IMR-90 (cell line): ENCODE measurements at regions not wholly inside any gene's neighbourhood (a gene's known extent, or its start where the extent isn't known, plus 50 kb on each side); places are given as distances from the start of the nearest gene placed in this dataset.

Experiments used
- ATAC-seq: fragments of 200-7000 bp; cut with Tn5 transposase; 2 replicates; pipeline ENCODE4 v1.9.1; 2020; ENCODE audit warnings: low read depth, mild to moderate bottlenecking, moderate library complexity
- BruUV-seq: library from RNA; stranded (reverse); fragments of 400-500 nt; replicated peaks from 2 replicates; lab custom pipeline; 2021; lab: Mats Ljungman, UMichigan
- CTCF ChIA-PET: fragments of 300-600 bp; formaldehyde crosslinking; extraction: SDS; loops from one replicate; lab custom pipeline; 2021; ENCODE audit warnings: antibody characterized with exemption; lab: Yijun Ruan, JAX
- POLR2A ChIA-PET: fragments of 300-600 bp; sonication (Branson Sonifier 250); formaldehyde crosslinking; loops from one replicate; lab custom pipeline; 2022; ENCODE audit warnings: antibody characterized with exemption; ENCODE audit not compliant: unreplicated experiment; lab: Charles Lee
- DNase-seq: peaks from one replicate; pipeline ENCODE4 v3.0.0; 2013
- H2AFZ ChIP-seq: replicated peaks from 2 replicates; pipeline ENCODE3; 2013; ENCODE audit warnings: low read length, mild to moderate bottlenecking; ENCODE audit not compliant: poor library complexity
- H2AK5ac ChIP-seq: 2 replicates; pipeline ENCODE4 v1.6.1; 2013; ENCODE audit warnings: low read depth, low read length, inconsistent platforms
- H2AK9ac ChIP-seq: replicated peaks from 2 replicates; pipeline ENCODE3; 2013; ENCODE audit warnings: mild to moderate bottlenecking, low read depth, low read length, moderate library complexity; ENCODE audit not compliant: poor library complexity
- H2BK120ac ChIP-seq: 2 replicates; pipeline ENCODE4 v1.6.1; 2013; ENCODE audit warnings: low read depth, low read length, inconsistent platforms
- H2BK15ac ChIP-seq: 3 replicates; pipeline ENCODE4 v1.6.1; 2013; ENCODE audit warnings: low read depth, low read length, inconsistent platforms
- H2BK20ac ChIP-seq: 2 replicates; pipeline ENCODE4 v1.6.1; 2013; ENCODE audit warnings: low read depth, mild to moderate bottlenecking, inconsistent platforms, low read length, moderate library complexity
- H2BK5ac ChIP-seq: 2 replicates; pipeline ENCODE4 v1.6.1; 2013; ENCODE audit warnings: mild to moderate bottlenecking, low read depth, low read length, inconsistent platforms; ENCODE audit not compliant: poor library complexity, severe bottlenecking
- H3K14ac ChIP-seq: replicated peaks from 2 replicates; pipeline ENCODE4 v1.6.1; 2013; ENCODE audit warnings: low read depth, low read length, inconsistent platforms
- H3K18ac ChIP-seq: 2 replicates; pipeline ENCODE4 v1.6.1; 2013; ENCODE audit warnings: low read depth, low read length, control low read depth
- H3K23ac ChIP-seq: 2 replicates; pipeline ENCODE4 v1.6.1; 2013; ENCODE audit warnings: low read depth, low read length, inconsistent platforms
- H3K27ac ChIP-seq: 2 replicates; pipeline ENCODE4 v1.5.1; 2013; ENCODE audit warnings: mild to moderate bottlenecking, control low read depth, low read length; ENCODE audit not compliant: insufficient read depth
- H3K27me3 ChIP-seq: 2 replicates; pipeline ENCODE4 v1.6.1; 2013; ENCODE audit warnings: low read length; ENCODE audit not compliant: control insufficient read depth, insufficient read depth
- H3K36me3 ChIP-seq: 2 replicates; pipeline ENCODE4 v1.6.1; 2013; ENCODE audit warnings: low read length, mixed read lengths; ENCODE audit not compliant: control insufficient read depth, insufficient read depth
- H3K4ac ChIP-seq: 2 replicates; pipeline ENCODE4 v1.6.1; 2013; ENCODE audit warnings: low read depth, low read length, inconsistent platforms
- H3K4me1 ChIP-seq: 2 replicates; pipeline ENCODE4 v1.6.1; 2013; ENCODE audit warnings: low read length, mixed read lengths; ENCODE audit not compliant: control insufficient read depth, insufficient read depth
- H3K4me2 ChIP-seq: 2 replicates; pipeline ENCODE4 v1.6.1; 2013; ENCODE audit warnings: low read depth, mild to moderate bottlenecking, control low read depth, low read length, moderate library complexity
- H3K4me3 ChIP-seq: 2 replicates; pipeline ENCODE4 v1.5.1; 2013; ENCODE audit warnings: low read depth, mild to moderate bottlenecking, control low read depth, low read length, moderate library complexity; ENCODE audit not compliant: insufficient read depth
- H3K56ac ChIP-seq: 2 replicates; pipeline ENCODE4 v1.6.1; 2013; ENCODE audit warnings: low read length, inconsistent platforms; ENCODE audit not compliant: insufficient read depth; ENCODE audit errors: extremely low read depth
- H3K79me1 ChIP-seq, 2 experiments: 2 replicates each; pipeline ENCODE4 v1.6.1; 2013; ENCODE audit warnings: low read length in 2 of 2, inconsistent platforms in 1 of 2, low read depth in 1 of 2
- H3K9ac ChIP-seq: 2 replicates; pipeline ENCODE4 v1.6.1; 2013; ENCODE audit warnings: low read depth, low read length, control low read depth
- H3K9me1 ChIP-seq: 2 replicates; pipeline ENCODE4 v1.6.1; 2013; ENCODE audit warnings: low read length, inconsistent platforms; ENCODE audit not compliant: insufficient read depth
- H3K9me3 ChIP-seq: 2 replicates; pipeline ENCODE4 v1.6.1; 2013; ENCODE audit warnings: low read length; ENCODE audit not compliant: control insufficient read depth, insufficient read depth
- H4K20me1 ChIP-seq: 2 replicates; pipeline ENCODE4 v1.6.1; 2013; ENCODE audit warnings: low read length, inconsistent platforms; ENCODE audit not compliant: insufficient read depth
- H4K5ac ChIP-seq: 2 replicates; pipeline ENCODE4 v1.6.1; 2013; ENCODE audit warnings: mild to moderate bottlenecking, low read depth, low read length, control low read depth
- H4K8ac ChIP-seq, 2 experiments: 2 replicates each; pipeline ENCODE4 v1.6.1; 2013; ENCODE audit warnings: low read depth in 2 of 2, low read length in 2 of 2, control low read depth in 1 of 2, inconsistent platforms in 1 of 2
- H4K91ac ChIP-seq: 2 replicates; pipeline ENCODE4 v1.6.1; 2013; ENCODE audit warnings: low read depth, low read length, inconsistent platforms; ENCODE audit not compliant: insufficient read depth
- CEBPB ChIP-seq: IDR thresholded peaks from 2 replicates; pipeline ENCODE4 v1.6.1; 2012; ENCODE audit warnings: low read depth, low read length, improper control_type of control experiment
- CHD1 ChIP-seq: IDR thresholded peaks from 2 replicates; pipeline ENCODE4 v1.6.1; 2012; ENCODE audit warnings: low read depth, low read length, improper control_type of control experiment
- MAFK ChIP-seq: IDR thresholded peaks from 2 replicates; pipeline ENCODE4 v1.6.1; 2012; ENCODE audit warnings: low read depth, low read length, improper control_type of control experiment
- MAZ ChIP-seq: IDR thresholded peaks from 2 replicates; pipeline ENCODE4 v1.6.1; 2012; ENCODE audit warnings: low read depth, mild to moderate bottlenecking, low read length, improper control_type of control experiment, moderate library complexity, borderline replicate concordance
- MXI1 ChIP-seq: IDR thresholded peaks from 2 replicates; pipeline ENCODE4 v1.6.1; 2012; ENCODE audit warnings: low read depth, mild to moderate bottlenecking, low read length, moderate library complexity, borderline replicate concordance
- POLR2A ChIP-seq: IDR thresholded peaks from 2 replicates; pipeline ENCODE4 v1.6.1; 2012; ENCODE audit warnings: mild to moderate bottlenecking, low read depth, low read length
- RAD21 ChIP-seq: IDR thresholded peaks from 2 replicates; pipeline ENCODE4 v1.6.1; 2012; ENCODE audit warnings: low read length, improper control_type of control experiment
- RCOR1 ChIP-seq: IDR thresholded peaks from 2 replicates; pipeline ENCODE4 v1.6.1; 2012; ENCODE audit warnings: mild to moderate bottlenecking, low read length, improper control_type of control experiment; ENCODE audit not compliant: insufficient replicate concordance
- RFX5 ChIP-seq: IDR thresholded peaks from 2 replicates; pipeline ENCODE4 v1.8.0; 2012; ENCODE audit warnings: low read depth, mild to moderate bottlenecking, low read length, moderate library complexity
- SMC3 ChIP-seq: fragments of 150-350 bp; IDR thresholded peaks from 2 replicates; pipeline ENCODE4 v1.6.1; 2016; ENCODE audit warnings: low read depth, mild to moderate bottlenecking, antibody characterized with exemption, low read length, moderate library complexity
- WGBS, 2 experiments: methylation state at CpG; one replicate each; pipeline versions ENCODE4 v1.1.5 to v1.1.7; 2013; ENCODE audit warnings: missing lambda C conversion rate in 2 of 2; ENCODE audit not compliant: insufficient read length in 1 of 2; ENCODE audit errors: extremely low coverage in 2 of 2; 5-methylcytosine and 5-hydroxymethylcytosine counted together
- dilution Hi-C: fragments of 300-500 bp; cut with HindIII; formaldehyde crosslinking; loops from one replicate; pipeline ENCODE4 v1.14.3; 2018; ENCODE audit warnings: low sequenced_read_pairs; ENCODE audit not compliant: unreplicated experiment
- in situ Hi-C: fragments of 300-500 bp; cut with MboI; formaldehyde crosslinking; loops from 3 replicates; pipeline ENCODE4 v1.14.3; 2019; ENCODE audit warnings: low sequenced_read_pairs, inconsistent platforms, mixed read lengths
- intact Hi-C: fragments of 100-400 bp; cut with micrococcal nuclease; formaldehyde crosslinking; loops from 2 replicates; pipeline ENCODE4 v1.10.0; 2022
- TF ChIP-seq, protein P1 (sequence below): conservative IDR thresholded peaks from 2 replicates; pipeline ENCODE4 v1.5.1; 2012; ENCODE audit warnings: mild to moderate bottlenecking, low read depth, low read length, improper control_type of control experiment
- TF ChIP-seq, protein P2 (sequence below): fragments of 150-350 bp; IDR thresholded peaks from 2 replicates; pipeline ENCODE4 v1.6.1; 2017; ENCODE audit warnings: mild to moderate bottlenecking, antibody characterized with exemption, low read length, low read depth

DNA sequence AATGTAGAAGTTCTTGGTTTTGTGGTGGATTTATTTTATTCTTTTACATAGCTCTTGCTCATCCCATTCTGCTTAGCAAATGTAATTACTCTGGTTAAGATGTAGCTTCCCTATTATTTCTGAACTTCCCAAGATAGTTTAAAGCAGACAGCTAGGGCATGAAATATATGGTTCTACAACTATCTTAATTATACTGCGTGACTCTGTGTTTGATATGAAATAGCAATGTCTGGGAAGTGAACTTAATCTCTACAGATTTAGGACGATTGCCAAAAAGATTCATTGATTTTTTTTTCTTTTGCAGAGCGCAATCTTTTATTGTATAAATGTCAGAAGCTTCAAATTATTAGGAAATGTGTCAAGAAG is 529.3 kb upstream of the ZNF608 start:
- Histone ChIP-seq H2BK5ac (no peak overlapping the region), H2AFZ (no peak overlapping the region), H3K9me1 (0 out of 2 replicates have a peak, but pooled peaks cover 2% of the 10 kb centered on the region), H3K56ac (no peak overlapping the region), H3K79me1 (no peaks in the 10 kb centered on the region), H3K36me3 (no peaks in the 10 kb centered on the region), H3K27me3 (no peaks in the 10 kb centered on the region), H2BK20ac (no peak overlapping the region), H3K27ac (no peak overlapping the region), H3K4me1 (peaks cover 2% of the 10 kb centered on the region; the same call in 1 of the 2 replicates), H4K20me1 (no peaks in the 10 kb centered on the region), H3K4me2 (no peak overlapping the region), H3K14ac (no peak overlapping the region), H2AK5ac (no peak overlapping the region), H3K9me3 (no peaks in the 10 kb centered on the region), H2BK15ac (no peak overlapping the region), H3K9ac (no peak overlapping the region), H3K4ac (no peak overlapping the region), H2AK9ac (no peak overlapping the region), H4K5ac (no peak overlapping the region), H3K23ac (no peak overlapping the region), H3K18ac (no peak overlapping the region), H4K8ac (no peak overlapping the region), H2BK120ac (no peak overlapping the region), H4K91ac (no peak overlapping the region), H3K4me3 (no peak overlapping the region)
- intact Hi-C loops = no loop called here
- in situ Hi-C loops = no loop called here
- CTCF ChIA-PET = interaction anchor here (1.2 kb wide), 1 partner anchor 17 kb away, joined by 4 read pairs; no protein-coding TSS in a partner anchor
- BruUV-seq = no TSS peak
- no CpG with 5 or more reads among the region's 3 CpGs for WGBS, 2 experiments
- ATAC-seq (no peak), DNase-seq (no peak)
- dilution Hi-C loops = no loop called here
- TF ChIP-seq CHD1 = no peak
- no peak for TF ChIP-seq SMC3
- TF ChIP-seq, protein P1, sequence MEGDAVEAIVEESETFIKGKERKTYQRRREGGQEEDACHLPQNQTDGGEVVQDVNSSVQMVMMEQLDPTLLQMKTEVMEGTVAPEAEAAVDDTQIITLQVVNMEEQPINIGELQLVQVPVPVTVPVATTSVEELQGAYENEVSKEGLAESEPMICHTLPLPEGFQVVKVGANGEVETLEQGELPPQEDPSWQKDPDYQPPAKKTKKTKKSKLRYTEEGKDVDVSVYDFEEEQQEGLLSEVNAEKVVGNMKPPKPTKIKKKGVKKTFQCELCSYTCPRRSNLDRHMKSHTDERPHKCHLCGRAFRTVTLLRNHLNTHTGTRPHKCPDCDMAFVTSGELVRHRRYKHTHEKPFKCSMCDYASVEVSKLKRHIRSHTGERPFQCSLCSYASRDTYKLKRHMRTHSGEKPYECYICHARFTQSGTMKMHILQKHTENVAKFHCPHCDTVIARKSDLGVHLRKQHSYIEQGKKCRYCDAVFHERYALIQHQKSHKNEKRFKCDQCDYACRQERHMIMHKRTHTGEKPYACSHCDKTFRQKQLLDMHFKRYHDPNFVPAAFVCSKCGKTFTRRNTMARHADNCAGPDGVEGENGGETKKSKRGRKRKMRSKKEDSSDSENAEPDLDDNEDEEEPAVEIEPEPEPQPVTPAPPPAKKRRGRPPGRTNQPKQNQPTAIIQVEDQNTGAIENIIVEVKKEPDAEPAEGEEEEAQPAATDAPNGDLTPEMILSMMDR = no peak
- TF ChIP-seq, protein P2, sequence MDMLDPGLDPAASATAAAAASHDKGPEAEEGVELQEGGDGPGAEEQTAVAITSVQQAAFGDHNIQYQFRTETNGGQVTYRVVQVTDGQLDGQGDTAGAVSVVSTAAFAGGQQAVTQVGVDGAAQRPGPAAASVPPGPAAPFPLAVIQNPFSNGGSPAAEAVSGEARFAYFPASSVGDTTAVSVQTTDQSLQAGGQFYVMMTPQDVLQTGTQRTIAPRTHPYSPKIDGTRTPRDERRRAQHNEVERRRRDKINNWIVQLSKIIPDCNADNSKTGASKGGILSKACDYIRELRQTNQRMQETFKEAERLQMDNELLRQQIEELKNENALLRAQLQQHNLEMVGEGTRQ = no peak
- no peak for TF ChIP-seq RFX5
- TF ChIP-seq RCOR1 = no peak
- no peak for TF ChIP-seq CEBPB
- no peak for TF ChIP-seq MXI1
- no peak for TF ChIP-seq MAFK
- no peak for TF ChIP-seq POLR2A
- no peak for TF ChIP-seq RAD21
- TF ChIP-seq MAZ = no peak
- POLR2A ChIA-PET = no interaction called here
